SK-N-SH (cell line): ENCODE measurements at regions not wholly inside any gene's neighbourhood (a gene's known extent, or its start where the extent isn't known, plus 50 kb on each side); places are given as distances from the start of the nearest gene placed in this dataset.

ENCODE experiments used
- CTCF ChIA-PET: fragments of 300-600, 350-600 bp; formaldehyde crosslinking; extraction: SDS; loops from one replicate; lab custom pipeline; 2021; lab: Yijun Ruan, JAX
- POLR2A ChIA-PET: fragments of 350-600 bp; sonication (Branson Sonifier 250); formaldehyde crosslinking; extraction: SDS; loops from one replicate; lab custom pipeline; 2020; ENCODE audit warnings: antibody characterized with exemption, inconsistent platforms; lab: Yijun Ruan, JAX
- DNase-seq: peaks from one replicate; pipeline ENCODE4 v3.0.0; 2012
- H2AFZ ChIP-seq: fragments of 200-600 bp; sonication (generic); 2 replicates; pipeline ENCODE4 v1.8.1; 2016; ENCODE audit warnings: antibody characterized with exemption, mild to moderate bottlenecking, low read depth
- H3F3A ChIP-seq: fragments of 200-600 bp; sonication (generic); replicated peaks from 2 replicates; pipeline ENCODE3; 2016; ENCODE audit warnings: antibody characterized with exemption, mild to moderate bottlenecking; ENCODE audit not compliant: insufficient read depth
- H3K27ac ChIP-seq, 2 experiments: fragments of 200-500 bp in 1 of 2; fragments of 200-600 bp in 1 of 2; sonication (Bioruptor generic) in 1 of 2; sonication (generic), shearing (Covaris generic) in 1 of 2; 2 replicates each; pipeline versions ENCODE4 v1.5.1 to v1.6.1; 2014 to 2016; ENCODE audit warnings: low read depth in 2 of 2, inconsistent platforms in 1 of 2, low read length in 1 of 2, mild to moderate bottlenecking in 1 of 2, mixed read lengths in 1 of 2
- H3K27me3 ChIP-seq: fragments of 200-600 bp; sonication (generic), shearing (Covaris generic); 2 replicates; pipeline ENCODE4 v1.6.1; 2016; ENCODE audit warnings: mixed run types; ENCODE audit not compliant: insufficient read depth
- H3K36me3 ChIP-seq, 2 experiments: fragments of 200-500 bp in 1 of 2; fragments of 200-600 bp in 1 of 2; sonication (Bioruptor generic) in 1 of 2; sonication (generic) in 1 of 2; replicated peaks in 1 of 2; 2 replicates each; pipeline versions ENCODE3 to v1.5.1; 2014 to 2016; ENCODE audit warnings: low read length in 1 of 2, mild to moderate bottlenecking in 1 of 2; ENCODE audit not compliant: insufficient read depth in 2 of 2, control insufficient read depth in 1 of 2
- H3K4me1 ChIP-seq, 2 experiments: fragments of 200-500 bp in 1 of 2; fragments of 200-600 bp in 1 of 2; sonication (Bioruptor generic) in 1 of 2; sonication (generic), shearing (Covaris generic) in 1 of 2; 2 replicates each; pipeline versions ENCODE4 v1.5.1 to v1.6.1; 2014 to 2016; ENCODE audit warnings: low read depth in 1 of 2, low read length in 1 of 2, mixed run types in 1 of 2; ENCODE audit not compliant: insufficient read depth in 2 of 2, control insufficient read depth in 1 of 2
- H3K4me2 ChIP-seq: fragments of 200-600 bp; sonication (generic), shearing (Covaris generic); 2 replicates; pipeline ENCODE4 v1.6.1; 2017; ENCODE audit warnings: mixed run types
- H3K4me3 ChIP-seq, 2 experiments: fragments of 200-500 bp in 1 of 2; fragments of 200-600 bp in 1 of 2; sonication (Bioruptor generic) in 1 of 2; sonication (generic), shearing (Covaris generic) in 1 of 2; 2 replicates each; pipeline versions ENCODE4 v1.5.1 to v1.8.1; 2014 to 2016; ENCODE audit warnings: low read depth in 2 of 2, inconsistent platforms in 1 of 2, low read length in 1 of 2, mild to moderate bottlenecking in 1 of 2, mixed read lengths in 1 of 2, moderate library complexity in 1 of 2
- H3K79me2 ChIP-seq: fragments of 200-600 bp; sonication (generic); 2 replicates; pipeline ENCODE4 v1.8.1; 2017; ENCODE audit warnings: mild to moderate bottlenecking; ENCODE audit not compliant: insufficient read depth
- H3K9ac ChIP-seq: fragments of 200-600 bp; sonication (generic); 2 replicates; pipeline ENCODE4 v1.6.1; 2017; ENCODE audit warnings: mixed run types
- H3K9me2 ChIP-seq: fragments of 200-600 bp; sonication (generic); 2 replicates; pipeline ENCODE4 v1.6.1; 2017; ENCODE audit warnings: mixed run types
- H3K9me3 ChIP-seq: fragments of 200-600 bp; sonication (generic); 2 replicates; pipeline ENCODE4 v1.6.1; 2017; ENCODE audit warnings: mixed run types, mild to moderate bottlenecking, moderate library complexity
- H4K20me1 ChIP-seq: fragments of 200-600 bp; sonication (generic); 2 replicates; pipeline ENCODE4 v1.6.1; 2017; ENCODE audit warnings: mild to moderate bottlenecking, mixed run types; ENCODE audit not compliant: insufficient read depth
- CHD2 ChIP-seq: fragments of 150-350 bp; IDR thresholded peaks from 2 replicates; pipeline ENCODE4 v1.6.1; 2018; ENCODE audit warnings: low read length; ENCODE audit not compliant: partially characterized antibody
- EP300 ChIP-seq, 2 experiments: IDR thresholded peaks; 2 replicates each; pipeline versions ENCODE4 v1.4.0 to v1.6.1; 2012; ENCODE audit warnings: borderline replicate concordance in 1 of 2, low read depth in 1 of 2, low read length in 1 of 2
- FOSL2 ChIP-seq: IDR thresholded peaks from 2 replicates; pipeline ENCODE4 v1.4.0; 2012; ENCODE audit warnings: low read depth, mild to moderate bottlenecking, moderate library complexity, borderline replicate concordance
- FOXJ3 ChIP-seq: sonication (generic); formaldehyde crosslinking; IDR thresholded peaks from 2 replicates; pipeline ENCODE4 v1.5.1; 2020; ENCODE audit warnings: mild to moderate bottlenecking, missing genetic modification reagents
- GABPA ChIP-seq: IDR thresholded peaks from 2 replicates; pipeline ENCODE4 v1.4.0; 2012; ENCODE audit warnings: low read depth, mild to moderate bottlenecking
- GATA2 ChIP-seq: sonication (generic); formaldehyde crosslinking; IDR thresholded peaks from 2 replicates; pipeline ENCODE4 v1.5.0; 2020; ENCODE audit warnings: mild to moderate bottlenecking, missing genetic modification reagents
- IRF3 ChIP-seq: fragments of 150-350 bp; IDR thresholded peaks from 2 replicates; pipeline ENCODE4 v1.6.1; 2016; ENCODE audit warnings: mild to moderate bottlenecking, low read depth, low read length
- MXI1 ChIP-seq: IDR thresholded peaks from 2 replicates; pipeline ENCODE4 v1.6.1; 2012; ENCODE audit warnings: mild to moderate bottlenecking, low read depth, low read length, improper control_type of control experiment
- RCOR1 ChIP-seq: fragments of 150-350 bp; IDR thresholded peaks from 2 replicates; pipeline ENCODE4 v1.6.1; 2017; ENCODE audit warnings: antibody characterized with exemption, low read length
- RXRA ChIP-seq: IDR thresholded peaks from 2 replicates; pipeline ENCODE4 v1.4.0; 2012; ENCODE audit warnings: low read depth, mild to moderate bottlenecking, borderline replicate concordance
- TEAD4 ChIP-seq: IDR thresholded peaks from 2 replicates; pipeline ENCODE4 v1.4.0; 2012; ENCODE audit warnings: mild to moderate bottlenecking, borderline replicate concordance; ENCODE audit not compliant: insufficient read depth
- USF1 ChIP-seq: IDR thresholded peaks from 2 replicates; pipeline ENCODE4 v1.4.0; 2012; ENCODE audit warnings: low read depth, borderline replicate concordance
- WGBS: methylation state at CpG from one replicate; pipeline ENCODE4 v1.1.6; 2017; ENCODE audit warnings: low lambda C conversion rate; 5-methylcytosine and 5-hydroxymethylcytosine counted together
- TF ChIP-seq, protein P1 (sequence below): IDR thresholded peaks from 2 replicates; pipeline ENCODE4 v1.4.0; 2012; ENCODE audit warnings: low read depth

- Histone ChIP-seq H3K4me1 (no peaks in the 10 kb centered on the region), H3K36me3 (no peaks in the 10 kb centered on the region), H2AFZ (no peak overlapping the region), H3K9me3 (no peaks in the 10 kb centered on the region), H3K27me3 (no peaks in the 10 kb centered on the region), H3F3A (no peaks in the 10 kb centered on the region), H3K9ac (no peak overlapping the region), H3K27ac (no peak overlapping the region), H4K20me1 (no peaks in the 10 kb centered on the region), H3K9me2 (no peaks in the 10 kb centered on the region), H3K4me3 (no peak overlapping the region), H3K4me2 (no peak overlapping the region), H3K79me2 (no peaks in the 10 kb centered on the region)
- CTCF ChIA-PET: no interaction called here
- no peak for TF ChIP-seq USF1
- no peak for TF ChIP-seq FOSL2
- no peak for TF ChIP-seq EP300 (IDR thresholded peaks at IDR 0.05; ENCODE audit: borderline replicate concordance in 1 of 2, low read depth in 1 of 2, low read length in 1 of 2)
- TF ChIP-seq CHD2: no peak
- WGBS: 58% methylated on average over 6 of the region's 7 CpGs
- DNase-seq: no peak
- POLR2A ChIA-PET: no interaction called here
Observed at GRCh38 chr4:136441629-136442282, 1090.5 kb downstream of the PCDH18 start.

- ChIA-PET CTCF (no interaction called here), POLR2A (no interaction called here)
- Histone ChIP-seq H3K9me2 (no peaks in the 10 kb centered on the region), H3K4me3 (no peak overlapping the region), H4K20me1 (no peaks in the 10 kb centered on the region), H3K4me1 (no peaks in the 10 kb centered on the region), H3K9me3 (no peaks in the 10 kb centered on the region), H3K9ac (no peak overlapping the region), H3K79me2 (no peaks in the 10 kb centered on the region), H3K4me2 (no peak overlapping the region), H3K27ac (no peak overlapping the region), H3K27me3 (no peaks in the 10 kb centered on the region), H2AFZ (no peak overlapping the region), H3K36me3 (no peaks in the 10 kb centered on the region), H3F3A (no peaks in the 10 kb centered on the region)
- no peak for TF ChIP-seq TEAD4
- no peak for TF ChIP-seq FOSL2
- TF ChIP-seq GABPA: no peak
- TF ChIP-seq RCOR1: no peak
- no peak for TF ChIP-seq USF1
- no peak for TF ChIP-seq RXRA
- DNase-seq: no peak
Observed at GRCh38 chr4:136438645-136439044, 1093.6 kb downstream of the PCDH18 start.

DNA sequence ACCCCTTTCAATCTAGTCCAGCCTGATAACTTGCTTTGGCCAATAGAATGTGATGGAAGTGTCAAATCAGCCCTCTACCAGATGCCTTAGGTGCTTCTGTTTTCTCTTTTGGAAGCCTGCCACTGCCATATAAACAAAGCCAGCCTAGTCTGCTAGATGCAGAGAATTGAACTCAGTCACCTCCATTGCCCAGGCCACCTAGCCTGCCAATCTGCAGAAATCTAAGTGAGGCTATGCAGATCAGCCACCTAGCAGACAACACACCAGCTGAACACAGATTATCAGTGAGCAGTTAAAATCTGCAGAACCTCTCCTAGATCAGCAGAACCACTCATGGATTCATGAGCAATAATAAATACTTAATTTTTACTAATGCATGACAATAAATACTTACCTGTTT lies 1108.2 kb downstream of the PCDH18 start:
- CTCF ChIA-PET: no interaction called here
- DNase-seq: peak; percentile 5
- Histone ChIP-seq H3K27me3 (no peaks in the 10 kb centered on the region), H3K4me2 (no peak overlapping the region), H4K20me1 (no peaks in the 10 kb centered on the region), H3K79me2 (no peaks in the 10 kb centered on the region), H3K36me3 (no peaks in the 10 kb centered on the region), H3K27ac (no peak overlapping the region; a peak in 1 of 4 replicates), H3F3A (no peaks in the 10 kb centered on the region), H3K4me1 (peaks cover 0 to 2% of the 10 kb centered on the region in 2 experiments; a peak in 1 of 4 replicates), H3K4me3 (no peak overlapping the region), H3K9me3 (no peaks in the 10 kb centered on the region), H3K9me2 (no peaks in the 10 kb centered on the region), H2AFZ (no peak overlapping the region), H3K9ac (no peak overlapping the region)
- TF ChIP-seq IRF3 (no peak), RCOR1 (peak; percentile 26; the same call in 1 of the 2 replicates), GATA2 (peak; percentile 71), MXI1 (no peak), CHD2 (peak; percentile 15), EP300 (IDR thresholded peaks at IDR 0.05; ENCODE audit: borderline replicate concordance in 1 of 2, low read depth in 1 of 2, low read length in 1 of 2) (peak in 1 of 2 experiments; percentile 73; a peak in 2 of 4 replicates), USF1 (no peak), FOXJ3 (CRISPR knock-in tag) (no peak)
- TF ChIP-seq, protein P1, sequence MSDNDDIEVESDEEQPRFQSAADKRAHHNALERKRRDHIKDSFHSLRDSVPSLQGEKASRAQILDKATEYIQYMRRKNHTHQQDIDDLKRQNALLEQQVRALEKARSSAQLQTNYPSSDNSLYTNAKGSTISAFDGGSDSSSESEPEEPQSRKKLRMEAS: no peak
- POLR2A ChIA-PET: no interaction called here
